GM12878 (cell line): ENCODE measurements at regions not wholly inside any gene's neighbourhood (a gene's known extent, or its start where the extent isn't known, plus 50 kb on each side); places are given as distances from the start of the nearest gene placed in this dataset.

Source experiments
- ASH2L ChIP-seq: fragments of 300-600, 200-600 bp; sonication (generic); IDR thresholded peaks from 2 replicates; pipeline ENCODE4 v1.6.1; 2017; ENCODE audit warnings: low read depth, mild to moderate bottlenecking, borderline replicate concordance
- BHLHE40 ChIP-seq, 2 experiments: fragments of 450-650 bp in 1 of 2; IDR thresholded peaks; 2 replicates each; pipeline ENCODE4 v1.6.1; 2011 to 2017; ENCODE audit warnings: low read depth in 2 of 2, borderline replicate concordance in 1 of 2, improper control_type of control experiment in 1 of 2, low read length in 1 of 2, mild to moderate bottlenecking in 1 of 2
- BRCA1 ChIP-seq: IDR thresholded peaks from 2 replicates; pipeline ENCODE4 v1.6.1; 2011; ENCODE audit warnings: low read depth, low read length, improper control_type of control experiment
- CBFB ChIP-seq: IDR thresholded peaks from 2 replicates; pipeline ENCODE4 v1.6.1; 2016; ENCODE audit warnings: antibody characterized with exemption, low read depth
- CHD4 ChIP-seq: fragments of 200-600 bp; sonication (generic); IDR thresholded peaks from 2 replicates; pipeline ENCODE4 v1.6.1; 2016; ENCODE audit warnings: mild to moderate bottlenecking
- CREB1 ChIP-seq: IDR thresholded peaks from 2 replicates; pipeline ENCODE4 v1.6.1; 2012; ENCODE audit warnings: low read depth, mild to moderate bottlenecking, inconsistent platforms
- ESRRA ChIP-seq: IDR thresholded peaks from 2 replicates; pipeline ENCODE4 v1.6.1; 2012; ENCODE audit warnings: mild to moderate bottlenecking, low read length, improper control_type of control experiment
- ETV6 ChIP-seq, 2 experiments: fragments of 450-650 bp in 1 of 2; IDR thresholded peaks in 1 of 2; conservative IDR thresholded peaks in 1 of 2; 2 replicates each; pipeline ENCODE4 v1.6.1; 2014; ENCODE audit warnings: antibody characterized with exemption in 1 of 2, borderline replicate concordance in 1 of 2, low read depth in 1 of 2, mild to moderate bottlenecking in 1 of 2, moderate library complexity in 1 of 2
- GATAD2B ChIP-seq: fragments of 450-650 bp; conservative IDR thresholded peaks from 2 replicates; pipeline ENCODE4 v1.6.1; 2017; ENCODE audit warnings: low read depth, mild to moderate bottlenecking, moderate library complexity
- HDAC6 ChIP-seq: fragments of 200-600 bp; sonication (generic); IDR thresholded peaks from one replicate; pipeline ENCODE4 v1.8.0; 2017; ENCODE audit warnings: antibody characterized with exemption; ENCODE audit not compliant: unreplicated experiment
- KDM1A ChIP-seq: fragments of 200-600 bp; sonication (generic); IDR thresholded peaks from 2 replicates; pipeline ENCODE4 v1.6.1; 2016; ENCODE audit warnings: borderline replicate concordance
- LARP7 ChIP-seq: fragments of 450-650 bp; IDR thresholded peaks from 2 replicates; pipeline ENCODE4 v1.6.1; 2017; ENCODE audit warnings: mild to moderate bottlenecking
- MYB ChIP-seq: fragments of 150-350 bp; IDR thresholded peaks from 2 replicates; pipeline ENCODE4 v1.6.1; 2014; ENCODE audit warnings: mild to moderate bottlenecking, low read depth, low read length, borderline replicate concordance
- MYC ChIP-seq: IDR thresholded peaks from 2 replicates; pipeline ENCODE4 v1.6.1; 2011; ENCODE audit warnings: mild to moderate bottlenecking, low read length, moderate library complexity, inconsistent platforms; ENCODE audit not compliant: insufficient read depth, insufficient replicate concordance, insufficient read length, severe bottlenecking
- NBN ChIP-seq: fragments of 450-650 bp; IDR thresholded peaks from 2 replicates; pipeline ENCODE4 v1.6.1; 2016
- NFYA ChIP-seq: IDR thresholded peaks from 2 replicates; pipeline ENCODE4 v1.6.1; 2011; ENCODE audit warnings: low read depth, mild to moderate bottlenecking, low read length, improper control_type of control experiment, borderline replicate concordance
- NR2C1 ChIP-seq: fragments of 450-650 bp; IDR thresholded peaks from 2 replicates; pipeline ENCODE4 v1.6.1; 2017; ENCODE audit warnings: antibody characterized with exemption, mild to moderate bottlenecking, moderate library complexity
- PML ChIP-seq: IDR thresholded peaks from 2 replicates; pipeline ENCODE4 v1.6.1; 2012; ENCODE audit warnings: low read length, inconsistent platforms
- RCOR1 ChIP-seq: conservative IDR thresholded peaks from 2 replicates; pipeline ENCODE4 v1.6.1; 2012; ENCODE audit warnings: low read depth, low read length, improper control_type of control experiment
- SIX5 ChIP-seq: IDR thresholded peaks from 2 replicates; pipeline ENCODE4 v1.6.1; 2011; ENCODE audit warnings: mild to moderate bottlenecking, low read depth, low read length, moderate library complexity; ENCODE audit not compliant: severe bottlenecking
- SP1 ChIP-seq: IDR thresholded peaks from one replicate; pipeline ENCODE4 v1.6.1; 2011; ENCODE audit warnings: low read depth, low read length
- TAF1 ChIP-seq: IDR thresholded peaks from 2 replicates; pipeline ENCODE4 v1.6.1; 2011; ENCODE audit warnings: mild to moderate bottlenecking, low read depth, low read length, borderline replicate concordance
- TCF3 ChIP-seq: IDR thresholded peaks from 2 replicates; pipeline ENCODE4 v1.6.1; 2012; ENCODE audit warnings: low read depth, mild to moderate bottlenecking, low read length, borderline replicate concordance; ENCODE audit not compliant: insufficient read depth
- ZNF622 ChIP-seq: fragments of 450-650 bp; IDR thresholded peaks from 2 replicates; pipeline ENCODE4 v1.6.1; 2017; ENCODE audit warnings: mild to moderate bottlenecking, inconsistent platforms
- TF ChIP-seq, protein P1 (sequence below): fragments of 450-650 bp; IDR thresholded peaks from 2 replicates; pipeline ENCODE4 v1.6.1; 2016; ENCODE audit warnings: mild to moderate bottlenecking
- TF ChIP-seq, protein P2 (sequence below): IDR thresholded peaks from 2 replicates; pipeline ENCODE4 v1.6.1; 2012; ENCODE audit warnings: low read depth, low read length, improper control_type of control experiment
- TF ChIP-seq, protein P3 (sequence below): IDR thresholded peaks from 2 replicates; pipeline ENCODE4 v1.6.1; 2011; ENCODE audit warnings: low read depth, mild to moderate bottlenecking, low read length, moderate library complexity, borderline replicate concordance; ENCODE audit errors: extremely low read depth
- TF ChIP-seq, protein P4 (sequence below): IDR thresholded peaks from 2 replicates; pipeline ENCODE4 v1.6.1; 2012; ENCODE audit warnings: mild to moderate bottlenecking, low read depth, low read length

DNA sequence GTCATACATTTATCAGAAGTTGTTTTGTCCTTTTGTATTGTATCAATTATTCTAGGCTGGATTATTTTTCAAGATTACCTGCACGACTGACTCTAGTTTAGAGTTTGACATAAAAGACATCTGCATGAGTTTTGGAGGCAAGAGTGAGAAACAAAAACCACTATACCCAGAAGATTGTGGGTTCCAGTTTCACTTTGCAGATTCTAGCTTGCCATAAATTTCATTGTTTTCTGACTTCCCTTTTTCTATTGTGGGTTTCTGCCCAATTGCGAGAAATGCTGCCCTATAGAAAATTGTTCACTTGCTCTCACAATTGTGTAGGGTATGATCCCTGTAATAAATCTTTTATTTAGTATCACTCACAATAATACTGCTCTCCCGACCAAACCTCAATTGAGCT is 1043.4 kb upstream of the CDH10 start (continued):
- TF ChIP-seq, protein P1, sequence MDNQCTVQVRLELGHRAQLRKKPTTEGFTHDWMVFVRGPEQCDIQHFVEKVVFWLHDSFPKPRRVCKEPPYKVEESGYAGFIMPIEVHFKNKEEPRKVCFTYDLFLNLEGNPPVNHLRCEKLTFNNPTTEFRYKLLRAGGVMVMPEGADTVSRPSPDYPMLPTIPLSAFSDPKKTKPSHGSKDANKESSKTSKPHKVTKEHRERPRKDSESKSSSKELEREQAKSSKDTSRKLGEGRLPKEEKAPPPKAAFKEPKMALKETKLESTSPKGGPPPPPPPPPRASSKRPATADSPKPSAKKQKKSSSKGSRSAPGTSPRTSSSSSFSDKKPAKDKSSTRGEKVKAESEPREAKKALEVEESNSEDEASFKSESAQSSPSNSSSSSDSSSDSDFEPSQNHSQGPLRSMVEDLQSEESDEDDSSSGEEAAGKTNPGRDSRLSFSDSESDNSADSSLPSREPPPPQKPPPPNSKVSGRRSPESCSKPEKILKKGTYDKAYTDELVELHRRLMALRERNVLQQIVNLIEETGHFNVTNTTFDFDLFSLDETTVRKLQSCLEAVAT = peak; percentile 53; the same call in 1 of the 2 replicates
- TF ChIP-seq NFYA (no peak), SIX5 (no peak), NR2C1 (no peak), RCOR1 (no peak), ETV6 (conservative IDR thresholded peaks at IDR 0.05 in 1 of 2, IDR thresholded peaks at IDR 0.05 in 1 of 2; ENCODE audit: borderline replicate concordance in 1 of 2, low read depth in 1 of 2) (no peak), SP1 (no peak), LARP7 (no peak), NBN (no peak), TAF1 (no peak), PML (no peak), GATAD2B (no peak), CREB1 (no peak), ZNF622 (no peak), CBFB (no peak), TCF3 (no peak), CHD4 (no peak), ESRRA (no peak), ASH2L (no peak), BHLHE40 (IDR thresholded peaks at IDR 0.05; ENCODE audit: borderline replicate concordance in 1 of 2, low read depth in 2 of 2, low read length in 1 of 2) (no peak; a peak in 1 of 4 replicates), MYC (no peak), HDAC6 (no peak), KDM1A (no peak), MYB (no peak), BRCA1 (no peak)
- TF ChIP-seq, protein P2, sequence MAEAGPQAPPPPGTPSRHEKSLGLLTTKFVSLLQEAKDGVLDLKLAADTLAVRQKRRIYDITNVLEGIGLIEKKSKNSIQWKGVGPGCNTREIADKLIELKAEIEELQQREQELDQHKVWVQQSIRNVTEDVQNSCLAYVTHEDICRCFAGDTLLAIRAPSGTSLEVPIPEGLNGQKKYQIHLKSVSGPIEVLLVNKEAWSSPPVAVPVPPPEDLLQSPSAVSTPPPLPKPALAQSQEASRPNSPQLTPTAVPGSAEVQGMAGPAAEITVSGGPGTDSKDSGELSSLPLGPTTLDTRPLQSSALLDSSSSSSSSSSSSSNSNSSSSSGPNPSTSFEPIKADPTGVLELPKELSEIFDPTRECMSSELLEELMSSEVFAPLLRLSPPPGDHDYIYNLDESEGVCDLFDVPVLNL = no peak
- TF ChIP-seq, protein P3, sequence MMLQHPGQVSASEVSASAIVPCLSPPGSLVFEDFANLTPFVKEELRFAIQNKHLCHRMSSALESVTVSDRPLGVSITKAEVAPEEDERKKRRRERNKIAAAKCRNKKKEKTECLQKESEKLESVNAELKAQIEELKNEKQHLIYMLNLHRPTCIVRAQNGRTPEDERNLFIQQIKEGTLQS = no peak
- TF ChIP-seq, protein P4, sequence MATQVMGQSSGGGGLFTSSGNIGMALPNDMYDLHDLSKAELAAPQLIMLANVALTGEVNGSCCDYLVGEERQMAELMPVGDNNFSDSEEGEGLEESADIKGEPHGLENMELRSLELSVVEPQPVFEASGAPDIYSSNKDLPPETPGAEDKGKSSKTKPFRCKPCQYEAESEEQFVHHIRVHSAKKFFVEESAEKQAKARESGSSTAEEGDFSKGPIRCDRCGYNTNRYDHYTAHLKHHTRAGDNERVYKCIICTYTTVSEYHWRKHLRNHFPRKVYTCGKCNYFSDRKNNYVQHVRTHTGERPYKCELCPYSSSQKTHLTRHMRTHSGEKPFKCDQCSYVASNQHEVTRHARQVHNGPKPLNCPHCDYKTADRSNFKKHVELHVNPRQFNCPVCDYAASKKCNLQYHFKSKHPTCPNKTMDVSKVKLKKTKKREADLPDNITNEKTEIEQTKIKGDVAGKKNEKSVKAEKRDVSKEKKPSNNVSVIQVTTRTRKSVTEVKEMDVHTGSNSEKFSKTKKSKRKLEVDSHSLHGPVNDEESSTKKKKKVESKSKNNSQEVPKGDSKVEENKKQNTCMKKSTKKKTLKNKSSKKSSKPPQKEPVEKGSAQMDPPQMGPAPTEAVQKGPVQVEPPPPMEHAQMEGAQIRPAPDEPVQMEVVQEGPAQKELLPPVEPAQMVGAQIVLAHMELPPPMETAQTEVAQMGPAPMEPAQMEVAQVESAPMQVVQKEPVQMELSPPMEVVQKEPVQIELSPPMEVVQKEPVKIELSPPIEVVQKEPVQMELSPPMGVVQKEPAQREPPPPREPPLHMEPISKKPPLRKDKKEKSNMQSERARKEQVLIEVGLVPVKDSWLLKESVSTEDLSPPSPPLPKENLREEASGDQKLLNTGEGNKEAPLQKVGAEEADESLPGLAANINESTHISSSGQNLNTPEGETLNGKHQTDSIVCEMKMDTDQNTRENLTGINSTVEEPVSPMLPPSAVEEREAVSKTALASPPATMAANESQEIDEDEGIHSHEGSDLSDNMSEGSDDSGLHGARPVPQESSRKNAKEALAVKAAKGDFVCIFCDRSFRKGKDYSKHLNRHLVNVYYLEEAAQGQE = no peak
